ENCODE measurements at regions not wholly inside any gene's neighbourhood (a gene's known extent, or its start where the extent isn't known, plus 50 kb on each side); places are given as distances from the start of the nearest gene placed in this dataset.
A peak's percentile ranks its signal among the peaks of the same experiment; 100 is the strongest.

- Histone ChIP-seq H2AFZ (ENCODE audit: low read depth, low read length) (no peak overlapping the region), H3K36me3 (ENCODE audit: insufficient read depth, low read length) (no peaks in the 10 kb centered on the region), H3K27me3 (ENCODE audit: insufficient read depth, low read length) (no peaks in the 10 kb centered on the region), H3K9ac (ENCODE audit: low read length) (no peak overlapping the region), H3K4me3 (ENCODE audit: insufficient read depth, low read depth, low read length) (no peak overlapping the region), H3K9me3 (ENCODE audit: insufficient read depth, low read depth, low read length) (no peaks in the 10 kb centered on the region), H3K27ac (ENCODE audit: low read depth, low read length) (no peak overlapping the region), H3K79me2 (ENCODE audit: insufficient read depth, low read length) (no peaks in the 10 kb centered on the region), H3K4me2 (ENCODE audit: low read length) (peak overlapping the region; percentile 14), H4K20me1 (ENCODE audit: insufficient read depth, low read length) (no peaks in the 10 kb centered on the region), H3K4me1 (ENCODE audit: insufficient read depth, low read length) (peaks cover 5% of the 10 kb centered on the region)
- Mint-ChIP-seq H3K27me3 (ENCODE audit: low read depth, unreplicated experiment) (peaks cover 31% of the 10 kb centered on the region), H3K27ac (ENCODE audit: unreplicated experiment) (no peak overlapping the region), H3K4me1 (ENCODE audit: low read depth, unreplicated experiment) (no peaks in the 10 kb centered on the region), H3K4me3 (ENCODE audit: unreplicated experiment) (no peak overlapping the region), H3K36me3 (ENCODE audit: low read depth, unreplicated experiment) (no peaks in the 10 kb centered on the region), H3K9me3 (ENCODE audit: unreplicated experiment) (peaks cover 2% of the 10 kb centered on the region)
- FAIRE-seq (no peak), DNase-seq (ENCODE audit: low read depth) (peak; percentile 33)
- TF ChIP-seq EZH2 (IDR thresholded peaks at IDR 0.05; ENCODE audit: insufficient read depth, low read length) = no peak
- no peak for TF ChIP-seq CTCF (IDR thresholded peaks at IDR 0.05; ENCODE audit: insufficient read depth, low read depth, low read length)
Observed at GRCh38 chr16:66045626-66046025, 320.9 kb upstream of the CDH5 start.

- DNase-seq (ENCODE audit: low read depth) (no peak), FAIRE-seq (no peak)
- Histone ChIP-seq H3K4me3 (ENCODE audit: insufficient read depth, low read depth, low read length) (no peak overlapping the region), H3K36me3 (ENCODE audit: insufficient read depth, low read length) (no peaks in the 10 kb centered on the region), H3K27me3 (ENCODE audit: insufficient read depth, low read length) (no peaks in the 10 kb centered on the region), H2AFZ (ENCODE audit: low read depth, low read length) (no peak overlapping the region), H4K20me1 (ENCODE audit: insufficient read depth, low read length) (no peaks in the 10 kb centered on the region), H3K4me1 (ENCODE audit: insufficient read depth, low read length) (peaks cover 5% of the 10 kb centered on the region), H3K9me3 (ENCODE audit: insufficient read depth, low read depth, low read length) (no peaks in the 10 kb centered on the region), H3K79me2 (ENCODE audit: insufficient read depth, low read length) (no peaks in the 10 kb centered on the region), H3K27ac (ENCODE audit: low read depth, low read length) (no peak overlapping the region), H3K9ac (ENCODE audit: low read length) (no peak overlapping the region), H3K4me2 (ENCODE audit: low read length) (no peak overlapping the region)
- TF ChIP-seq EZH2 (IDR thresholded peaks at IDR 0.05; ENCODE audit: insufficient read depth, low read length) (no peak), CTCF (IDR thresholded peaks at IDR 0.05; ENCODE audit: insufficient read depth, low read depth, low read length) (no peak)
- Mint-ChIP-seq H3K9me3 (ENCODE audit: unreplicated experiment) (peaks cover 2% of the 10 kb centered on the region), H3K36me3 (ENCODE audit: low read depth, unreplicated experiment) (no peaks in the 10 kb centered on the region), H3K4me1 (ENCODE audit: low read depth, unreplicated experiment) (no peaks in the 10 kb centered on the region), H3K4me3 (ENCODE audit: unreplicated experiment) (no peak overlapping the region), H3K27me3 (ENCODE audit: low read depth, unreplicated experiment) (peaks cover 30% of the 10 kb centered on the region), H3K27ac (ENCODE audit: unreplicated experiment) (no peak overlapping the region)
Observed at GRCh38 chr16:66044556-66044955, 321.9 kb upstream of the CDH5 start.

GRCh38 chr16:66044089-66044488 is 322.4 kb upstream of the CDH5 start:
- Histone ChIP-seq H3K9ac (ENCODE audit: low read length) (no peak overlapping the region), H3K36me3 (ENCODE audit: insufficient read depth, low read length) (no peaks in the 10 kb centered on the region), H4K20me1 (ENCODE audit: insufficient read depth, low read length) (no peaks in the 10 kb centered on the region), H3K9me3 (ENCODE audit: insufficient read depth, low read depth, low read length) (no peaks in the 10 kb centered on the region), H3K27ac (ENCODE audit: low read depth, low read length) (no peak overlapping the region), H3K27me3 (ENCODE audit: insufficient read depth, low read length) (no peaks in the 10 kb centered on the region), H2AFZ (ENCODE audit: low read depth, low read length) (no peak overlapping the region), H3K4me1 (ENCODE audit: insufficient read depth, low read length) (peaks cover 5% of the 10 kb centered on the region), H3K79me2 (ENCODE audit: insufficient read depth, low read length) (no peaks in the 10 kb centered on the region), H3K4me3 (ENCODE audit: insufficient read depth, low read depth, low read length) (no peak overlapping the region), H3K4me2 (ENCODE audit: low read length) (no peak overlapping the region)
- TF ChIP-seq EZH2 (IDR thresholded peaks at IDR 0.05; ENCODE audit: insufficient read depth, low read length) (no peak), CTCF (IDR thresholded peaks at IDR 0.05; ENCODE audit: insufficient read depth, low read depth, low read length) (no peak)
- DNase-seq (ENCODE audit: low read depth) (no peak), FAIRE-seq (no peak)
- Mint-ChIP-seq H3K9me3 (ENCODE audit: unreplicated experiment) (peaks cover 2% of the 10 kb centered on the region), H3K4me1 (ENCODE audit: low read depth, unreplicated experiment) (no peaks in the 10 kb centered on the region), H3K27me3 (ENCODE audit: low read depth, unreplicated experiment) (peaks cover 32% of the 10 kb centered on the region), H3K4me3 (ENCODE audit: unreplicated experiment) (no peak overlapping the region), H3K27ac (ENCODE audit: unreplicated experiment) (no peak overlapping the region), H3K36me3 (ENCODE audit: low read depth, unreplicated experiment) (no peaks in the 10 kb centered on the region)
